Right cardiac atrium (tissue), 5 donors: ENCODE measurements at regions not wholly inside any gene's neighbourhood (a gene's known extent, or its start where the extent isn't known, plus 50 kb on each side); places are given as distances from the start of the nearest gene placed in this dataset.
"Not testable (repeated sequence)": the region's sequence is repeated elsewhere in the genome, so short reads cannot be mapped to it uniquely, and the experiment has no call there.

Source experiments
- ATAC-seq, 2 donors: fragments of 200-7000 bp; cut with Tn5 transposase; one replicate each; pipeline versions ENCODE4 v1.8.0 to v1.9.1; 2020; ENCODE audit warnings: moderate library complexity in 2 of 2, mild to moderate bottlenecking in 1 of 2
- DNase-seq, 3 donors: peaks; one replicate each; pipeline ENCODE4 v3.0.0-alpha.2; 2020
- H3K27ac ChIP-seq: one replicate; pipeline ENCODE4 v1.5.1; 2013; ENCODE audit warnings: mild to moderate bottlenecking, low read length, control low read depth, moderate library complexity
- H3K27me3 ChIP-seq: one replicate; pipeline ENCODE4 v1.6.1; 2013; ENCODE audit not compliant: control insufficient read depth, insufficient read depth
- H3K4me1 ChIP-seq: one replicate; pipeline ENCODE4 v1.6.1; 2013; ENCODE audit warnings: low read length; ENCODE audit not compliant: control insufficient read depth, insufficient read depth
- H3K4me3 ChIP-seq: one replicate; pipeline ENCODE4 v1.5.1; 2013; ENCODE audit warnings: low read length, control low read depth
- H3K9me3 ChIP-seq: one replicate; pipeline ENCODE4 v1.6.1; 2013; ENCODE audit warnings: low read length; ENCODE audit not compliant: control insufficient read depth
- WGBS: extraction: QIAGEN DNeasy Blood & Tissue Kit; methylation state at CpG from one replicate; pipeline ENCODE4 v1.1.7; 2013; 5-methylcytosine and 5-hydroxymethylcytosine counted together
- intact Hi-C, 4 donors: fragments of 100-400 bp; cut with DNase I; formaldehyde crosslinking; loops; one replicate each; pipeline versions ENCODE4 v1.11.0 to v1.14.0; 2022 to 2023
- donor health status: healthy with polysubstance abuse.
- donor health status: DM: no; HTN: yes; CAD: no.
- donor health status: DM: no; HTN: no; CAD: no.
- donor health status: DM: no; HTN: yes; CAD: no; lungs with severe emphysema.
- donor health status: DM: yes; HTN: yes; CAD: no.

DNA sequence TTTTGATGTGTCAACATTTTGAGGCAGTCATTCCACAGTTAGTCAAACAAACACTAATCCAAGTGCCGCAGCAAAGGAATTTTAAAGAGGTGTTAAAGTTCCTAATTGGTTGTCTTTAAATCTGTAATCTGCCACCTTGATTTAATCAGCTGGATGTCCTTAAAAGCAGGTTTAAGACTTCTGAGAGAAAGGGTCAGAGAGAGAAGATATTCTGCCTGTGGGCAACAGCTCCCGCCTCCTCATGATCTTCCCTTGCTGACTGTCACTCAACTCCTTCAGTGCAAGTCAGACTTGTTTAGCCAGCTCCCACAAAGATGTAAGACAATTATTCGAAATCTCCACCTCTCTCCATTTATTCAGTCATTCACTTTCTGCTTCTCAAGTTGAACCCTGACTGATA is 92.6 kb upstream of the MYRIP start:
- intact Hi-C loops = loop anchor here in 1 of 4 donors (5.0 kb wide), 1 partner anchor 595 kb away; no protein-coding TSS in a partner anchor
- no peak for ATAC-seq
- 74% methylated on average over 3 of the region's 3 CpGs for WGBS
- no peak for DNase-seq
- H3K4me3 ChIP-seq = no peak overlapping the region
- no peaks in the 10 kb centered on the region for H3K9me3 ChIP-seq
- H3K27me3 ChIP-seq = no peaks in the 10 kb centered on the region
- H3K4me1 ChIP-seq = no peaks in the 10 kb centered on the region
- H3K27ac ChIP-seq = no peak overlapping the region

GRCh38 chr3:39718674-39719595 is 90.5 kb upstream of the MYRIP start:
- H3K9me3 ChIP-seq = no peaks in the 10 kb centered on the region
- H3K4me1 ChIP-seq = no peaks in the 10 kb centered on the region
- intact Hi-C loops = loop anchor here in 1 of 4 donors (5.0 kb wide), 1 partner anchor 593 kb away; no protein-coding TSS in a partner anchor
- DNase-seq (no peak), ATAC-seq (no peak)
- H3K27me3 ChIP-seq = no peaks in the 10 kb centered on the region
- H3K27ac ChIP-seq = no peak overlapping the region
- WGBS = 67% methylated on average over 7 of the region's 7 CpGs
- H3K4me3 ChIP-seq = no peak overlapping the region

GRCh38 chr3:39721076-39721475 is 88.3 kb upstream of the MYRIP start:
- Histone ChIP-seq H3K4me3 (no peak overlapping the region), H3K4me1 (no peaks in the 10 kb centered on the region), H3K27me3 (no peaks in the 10 kb centered on the region), H3K27ac (no peak overlapping the region), H3K9me3 (no peaks in the 10 kb centered on the region)
- 47% methylated on average over 1 of the region's 1 CpG for WGBS
- no peak for ATAC-seq
- DNase-seq = no peak
- intact Hi-C loops = loop anchor here in 2 of 4 donors (5.0 to 10.0 kb wide), 2 partner anchors 454 to 456 kb away; no protein-coding TSS in a partner anchor

GRCh38 chr3:39724233-39724846 is 85.1 kb upstream of the MYRIP start:
- Histone ChIP-seq H3K4me1 (no peaks in the 10 kb centered on the region), H3K27ac (no peak overlapping the region), H3K4me3 (no peak overlapping the region), H3K9me3 (no peaks in the 10 kb centered on the region), H3K27me3 (no peaks in the 10 kb centered on the region)
- ATAC-seq (peak; percentile 48 to 51), DNase-seq (no peak)
- intact Hi-C loops = loop anchor here in 2 of 4 donors (5.0 to 10.0 kb wide), 2 partner anchors 450 to 453 kb away; no protein-coding TSS in a partner anchor
- WGBS = 29% methylated on average over 1 of the region's 1 CpG

- Histone ChIP-seq H3K27me3 (no peaks in the 10 kb centered on the region), H3K4me3 (no peak overlapping the region), H3K9me3 (no peaks in the 10 kb centered on the region), H3K27ac (no peak overlapping the region), H3K4me1 (no peaks in the 10 kb centered on the region)
- 93% methylated on average over 1 of the region's 1 CpG for WGBS
- ATAC-seq (no peak), DNase-seq (no peak)
- intact Hi-C loops = loop anchor here in 3 of 4 donors (5.0 to 10.0 kb wide), 2 partner anchors 449 to 452 kb away; no protein-coding TSS in a partner anchor
Measured at GRCh38 chr3:39725321-39725720, 84.1 kb upstream of the MYRIP start.

- Histone ChIP-seq H3K4me3 (no peak overlapping the region), H3K27ac (no peak overlapping the region), H3K27me3 (no peaks in the 10 kb centered on the region), H3K9me3 (no peaks in the 10 kb centered on the region), H3K4me1 (no peaks in the 10 kb centered on the region)
- intact Hi-C loops = loop anchor here in 3 of 4 donors (5.0 to 10.0 kb wide), 2 partner anchors 447 to 450 kb away; no protein-coding TSS in a partner anchor
- 57% methylated on average over 3 of the region's 3 CpGs for WGBS
- no peak for DNase-seq
- ATAC-seq = no peak
Measured at GRCh38 chr3:39727415-39727814, 82.0 kb upstream of the MYRIP start.

GRCh38 chr3:39733804-39734203 is 75.6 kb upstream of the MYRIP start:
- intact Hi-C loops = no loop called here
- DNase-seq (no peak), ATAC-seq (no peak)
- Histone ChIP-seq H3K9me3 (no peaks in the 10 kb centered on the region), H3K4me3 (no peak overlapping the region), H3K27ac (no peak overlapping the region), H3K27me3 (no peaks in the 10 kb centered on the region), H3K4me1 (no peaks in the 10 kb centered on the region)
- 91% methylated on average over 3 of the region's 3 CpGs for WGBS

GRCh38 chr3:39739658-39740057 is 69.8 kb upstream of the MYRIP start:
- WGBS = 53% methylated on average over 1 of the region's 1 CpG
- ATAC-seq, H3K27me3 ChIP-seq, H3K9me3 ChIP-seq, H3K4me3 ChIP-seq, H3K4me1 ChIP-seq, H3K27ac ChIP-seq, intact Hi-C loops, DNase-seq: not testable (repeated sequence)

- intact Hi-C loops = no loop called here
- no peak for ATAC-seq
- no peak overlapping the region for H3K27ac ChIP-seq
- H3K9me3 ChIP-seq = no peaks in the 10 kb centered on the region
- 86% methylated on average over 3 of the region's 3 CpGs for WGBS
- no peak for DNase-seq
- no peaks in the 10 kb centered on the region for H3K27me3 ChIP-seq
- H3K4me1 ChIP-seq = no peaks in the 10 kb centered on the region
- H3K4me3 ChIP-seq = no peak overlapping the region
Measured at GRCh38 chr3:39744746-39745145, 64.7 kb upstream of the MYRIP start.

GRCh38 chr3:39748002-39748401 is 61.4 kb upstream of the MYRIP start:
- ATAC-seq = no peak
- Histone ChIP-seq H3K27ac (no peak overlapping the region), H3K27me3 (no peaks in the 10 kb centered on the region), H3K4me1 (no peaks in the 10 kb centered on the region), H3K4me3 (no peak overlapping the region), H3K9me3 (no peaks in the 10 kb centered on the region)
- no peak for DNase-seq
- 59% methylated on average over 1 of the region's 1 CpG for WGBS
- intact Hi-C loops = no loop called here

GRCh38 chr3:39748763-39749162 is 60.6 kb upstream of the MYRIP start:
- ATAC-seq (no peak), DNase-seq (no peak)
- H3K9me3 ChIP-seq = no peaks in the 10 kb centered on the region
- 69% methylated on average over 2 of the region's 2 CpGs for WGBS
- no peak overlapping the region for H3K27ac ChIP-seq
- H3K4me3 ChIP-seq = no peak overlapping the region
- intact Hi-C loops = no loop called here
- H3K27me3 ChIP-seq = no peaks in the 10 kb centered on the region
- H3K4me1 ChIP-seq = no peaks in the 10 kb centered on the region
